ENCODE measurements at regions not wholly inside any gene's neighbourhood (a gene's known extent, or its start where the extent isn't known, plus 50 kb on each side); places are given as distances from the start of the nearest gene placed in this dataset.

GRCh38 chr2:238771218-238771617 lies 76.7 kb upstream of the TWIST2 start:
- H3K27me3 Mint-ChIP-seq: peaks cover 9% of the 10 kb centered on the region
- DNase-seq: no peak
- CTCF ChIA-PET: no interaction called here
- no peak for TF ChIP-seq CTCF (IDR thresholded peaks at IDR 0.05)
- H3K4me1 Mint-ChIP-seq: peaks cover 12% of the 10 kb centered on the region
- no peak overlapping the region for H3K4me3 Mint-ChIP-seq
- no peak for ATAC-seq (ENCODE audit: low read depth)
- no peaks in the 10 kb centered on the region for H3K36me3 Mint-ChIP-seq (ENCODE audit: low read depth)
- peaks cover 6% of the 10 kb centered on the region for H3K9me3 Mint-ChIP-seq
- intact Hi-C loops (cut with micrococcal nuclease): no loop called here
- POLR2A ChIA-PET: no interaction called here
- H3K27ac Mint-ChIP-seq: no peak overlapping the region

GRCh38 chr2:238771639-238772038 lies 76.2 kb upstream of the TWIST2 start:
- no peak overlapping the region for H3K27ac Mint-ChIP-seq
- ChIA-PET POLR2A (no interaction called here), CTCF (no interaction called here)
- ATAC-seq (ENCODE audit: low read depth): no peak
- intact Hi-C loops (cut with micrococcal nuclease): no loop called here
- no peak overlapping the region for H3K4me3 Mint-ChIP-seq
- no peak for TF ChIP-seq CTCF (IDR thresholded peaks at IDR 0.05)
- H3K9me3 Mint-ChIP-seq: peaks cover 6% of the 10 kb centered on the region
- H3K27me3 Mint-ChIP-seq: peaks cover 9% of the 10 kb centered on the region
- H3K4me1 Mint-ChIP-seq: peaks cover 12% of the 10 kb centered on the region
- DNase-seq: no peak
- H3K36me3 Mint-ChIP-seq (ENCODE audit: low read depth): no peaks in the 10 kb centered on the region

- peaks cover 9% of the 10 kb centered on the region for H3K27me3 Mint-ChIP-seq
- ChIA-PET POLR2A (no interaction called here), CTCF (no interaction called here)
- H3K27ac Mint-ChIP-seq: no peak overlapping the region
- DNase-seq: no peak
- H3K36me3 Mint-ChIP-seq (ENCODE audit: low read depth): no peaks in the 10 kb centered on the region
- intact Hi-C loops (cut with micrococcal nuclease): no loop called here
- no peak for ATAC-seq (ENCODE audit: low read depth)
- H3K4me1 Mint-ChIP-seq: peaks cover 12% of the 10 kb centered on the region
- no peak for TF ChIP-seq CTCF (IDR thresholded peaks at IDR 0.05)
- peaks cover 6% of the 10 kb centered on the region for H3K9me3 Mint-ChIP-seq
- H3K4me3 Mint-ChIP-seq: no peak overlapping the region
These were observed 75.1 kb upstream of the TWIST2 start for GRCh38 chr2:238772635-238773297.

DNA sequence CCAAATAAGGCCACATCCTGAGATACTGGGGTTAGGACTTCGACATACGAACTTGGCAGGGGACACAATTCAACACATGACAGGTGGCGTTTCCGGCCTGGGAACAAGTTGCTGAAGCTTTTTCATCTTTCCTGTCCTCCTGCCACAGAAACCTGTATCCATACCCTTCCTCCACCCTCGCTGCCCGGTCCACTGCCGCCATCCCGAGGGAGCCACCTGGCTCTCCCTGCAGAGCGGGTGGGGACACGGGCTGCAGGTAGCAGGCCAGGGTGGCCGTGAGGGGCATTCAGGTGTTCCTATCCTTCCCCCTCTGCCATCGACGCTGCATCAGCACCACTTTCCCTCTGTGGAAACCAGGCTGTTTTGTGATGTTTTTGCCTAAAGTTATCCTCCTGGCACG lies 74.4 kb upstream of the TWIST2 start:
- CTCF ChIA-PET: no interaction called here
- intact Hi-C loops (cut with micrococcal nuclease): no loop called here
- H3K27ac Mint-ChIP-seq: no peak overlapping the region
- POLR2A ChIA-PET: no interaction called here
- ATAC-seq (ENCODE audit: low read depth) (no peak), DNase-seq (no peak)
- no peak for TF ChIP-seq CTCF (IDR thresholded peaks at IDR 0.05)
- H3K27me3 Mint-ChIP-seq: peaks cover 9% of the 10 kb centered on the region
- no peaks in the 10 kb centered on the region for H3K36me3 Mint-ChIP-seq (ENCODE audit: low read depth)
- no peak overlapping the region for H3K4me3 Mint-ChIP-seq
- peaks cover 6% of the 10 kb centered on the region for H3K9me3 Mint-ChIP-seq
- H3K4me1 Mint-ChIP-seq: peaks cover 12% of the 10 kb centered on the region

DNA sequence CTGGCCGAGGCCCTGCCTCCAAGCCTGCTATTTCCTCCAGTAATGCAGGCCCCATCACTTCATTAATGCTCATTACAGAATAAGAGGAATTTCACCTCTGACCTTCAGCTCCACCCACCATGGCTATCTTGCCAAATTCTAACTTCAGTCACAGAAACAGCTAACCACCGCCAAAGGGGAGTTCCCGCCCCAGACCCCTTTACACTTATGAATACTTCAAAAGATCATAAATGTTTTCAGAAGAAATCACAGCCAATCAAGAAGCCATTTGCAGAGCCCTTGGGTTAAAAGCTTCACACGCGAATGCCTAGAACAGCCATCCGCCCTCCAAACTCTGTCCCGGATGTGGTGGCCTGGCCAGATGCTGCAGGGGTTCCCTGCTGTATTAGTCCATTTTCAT lies 73.8 kb upstream of the TWIST2 start:
- no peak for TF ChIP-seq CTCF (IDR thresholded peaks at IDR 0.05)
- DNase-seq (no peak), ATAC-seq (ENCODE audit: low read depth) (no peak)
- Mint-ChIP-seq H3K4me3 (no peak overlapping the region), H3K9me3 (peaks cover 6% of the 10 kb centered on the region), H3K27ac (no peak overlapping the region), H3K4me1 (peaks cover 12% of the 10 kb centered on the region), H3K36me3 (ENCODE audit: low read depth) (no peaks in the 10 kb centered on the region), H3K27me3 (peaks cover 6% of the 10 kb centered on the region)
- ChIA-PET CTCF (no interaction called here), POLR2A (no interaction called here)
- intact Hi-C loops (cut with micrococcal nuclease): no loop called here
